GM23338 (cell line): ENCODE measurements at regions not wholly inside any gene's neighbourhood (a gene's known extent, or its start where the extent isn't known, plus 50 kb on each side); places are given as distances from the start of the nearest gene placed in this dataset.

ENCODE experiments used
- EZH2 ChIP-seq: fragments of 200-600 bp; sonication (generic); IDR thresholded peaks from one replicate; pipeline ENCODE4 v1.8.0; 2017; ENCODE audit warnings: antibody characterized with exemption, mild to moderate bottlenecking, low read depth; ENCODE audit not compliant: unreplicated experiment
- EZH2phosphoT487 ChIP-seq: fragments of 200-600 bp; sonication (generic); IDR thresholded peaks from one replicate; pipeline ENCODE4 v1.8.1; 2018; ENCODE audit warnings: antibody characterized with exemption; ENCODE audit not compliant: unreplicated experiment
- NANOG ChIP-seq: IDR thresholded peaks from 2 replicates; pipeline ENCODE4 v1.6.1; 2016; ENCODE audit warnings: antibody characterized with exemption, borderline replicate concordance
- REST ChIP-seq: IDR thresholded peaks from one replicate; pipeline ENCODE4 v1.6.1; 2018; ENCODE audit warnings: antibody characterized with exemption; ENCODE audit not compliant: unreplicated experiment
- ZNF114 ChIP-seq: fragments of 250-450 bp; sonication (Bioruptor Pico); IDR thresholded peaks from 2 replicates; pipeline ENCODE4 v1.5.0; 2020; ENCODE audit warnings: mild to moderate bottlenecking, moderate library complexity
- ZNF462 ChIP-seq: fragments of 250-450 bp; sonication (Bioruptor Pico); IDR thresholded peaks from 2 replicates; pipeline ENCODE4 v1.5.0; 2020; ENCODE audit warnings: mild to moderate bottlenecking, moderate library complexity

GRCh38 chr16:86639354-86639753 is 61.0 kb downstream of the FOXL1 start (continued):
- TF ChIP-seq ZNF462 (no peak), NANOG (no peak), EZH2phosphoT487 (no peak), ZNF114 (CRISPR knock-in tag) (no peak), EZH2 (no peak), REST (no peak)
